IMR-90 (cell line): ENCODE measurements at regions not wholly inside any gene's neighbourhood (a gene's known extent, or its start where the extent isn't known, plus 50 kb on each side); places are given as distances from the start of the nearest gene placed in this dataset.

Experiments
- CTCF ChIP-seq: conservative IDR thresholded peaks from 2 replicates; pipeline ENCODE4 v1.5.1; 2012; ENCODE audit warnings: mild to moderate bottlenecking, low read depth, low read length, improper control_type of control experiment
- FOS ChIP-seq: fragments of 150-350 bp; IDR thresholded peaks from 2 replicates; pipeline ENCODE4 v1.6.1; 2016; ENCODE audit warnings: low read depth, low read length
- MAFK ChIP-seq: IDR thresholded peaks from 2 replicates; pipeline ENCODE4 v1.6.1; 2012; ENCODE audit warnings: low read depth, low read length, improper control_type of control experiment
- POLR2A ChIP-seq: IDR thresholded peaks from 2 replicates; pipeline ENCODE4 v1.6.1; 2012; ENCODE audit warnings: mild to moderate bottlenecking, low read depth, low read length
- RFX5 ChIP-seq: IDR thresholded peaks from 2 replicates; pipeline ENCODE4 v1.8.0; 2012; ENCODE audit warnings: low read depth, mild to moderate bottlenecking, low read length, moderate library complexity

DNA sequence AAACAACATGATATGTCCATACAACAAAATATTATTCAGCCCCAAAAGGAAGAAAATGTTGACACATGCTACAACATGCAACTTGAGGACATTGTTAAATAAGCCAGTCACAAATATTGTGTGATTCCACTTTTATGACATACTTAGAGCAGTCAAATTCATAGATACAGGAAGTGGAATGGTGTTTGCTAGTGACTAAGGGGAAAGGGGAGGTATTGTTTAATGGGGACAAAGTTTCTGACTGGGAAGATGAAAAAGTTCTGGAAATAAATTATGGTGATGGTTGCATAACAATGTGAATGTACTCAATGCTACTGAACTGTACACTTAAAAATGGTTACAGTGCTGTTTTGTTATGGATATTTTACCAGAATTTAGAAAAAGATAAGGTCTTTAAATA lies 77.7 kb downstream of the RHOU start:
- TF ChIP-seq POLR2A = no peak
- TF ChIP-seq MAFK = no peak
- no peak for TF ChIP-seq RFX5
- TF ChIP-seq CTCF = no peak
- no peak for TF ChIP-seq FOS
